GM18858 (cell line): ENCODE measurements at regions not wholly inside any gene's neighbourhood (a gene's known extent, or its start where the extent isn't known, plus 50 kb on each side); places are given as distances from the start of the nearest gene placed in this dataset.

Experiments used
- ATAC-seq: cut with Tn5 transposase; IDR thresholded peaks from one replicate; pipeline ENCODE4 v1.9.1; 2021; ENCODE audit not compliant: unreplicated experiment

DNA sequence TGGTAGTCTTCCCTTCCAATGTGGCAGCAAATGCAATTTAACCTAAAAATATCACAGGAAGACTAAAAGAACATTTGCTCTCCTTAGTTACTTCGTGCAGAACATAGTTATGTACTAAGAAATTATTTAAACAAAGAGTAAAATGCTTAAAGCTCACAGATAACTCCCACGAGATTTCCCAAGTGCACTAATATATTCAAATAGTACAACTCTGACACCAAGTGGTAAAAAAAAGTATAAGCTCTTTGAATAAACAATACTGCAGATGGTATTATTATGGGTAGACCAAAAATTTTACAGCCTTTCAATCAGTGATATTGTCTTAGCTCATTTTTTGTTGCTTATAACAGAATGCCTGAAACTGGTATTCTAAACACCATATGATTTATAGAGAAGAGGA lies 52.8 kb upstream of the FILIP1 start:
- no peak for ATAC-seq

GRCh38 chr6:75550544-75551167 lies 51.0 kb upstream of the SENP6 start:
- no peak for ATAC-seq

GRCh38 chr6:75551367-75551952 lies 50.2 kb upstream of the SENP6 start:
- peak; percentile 40 for ATAC-seq
